ENCODE measurements at regions not wholly inside any gene's neighbourhood (a gene's known extent, or its start where the extent isn't known, plus 50 kb on each side); places are given as distances from the start of the nearest gene placed in this dataset.

- peaks cover 1% of the 10 kb centered on the region for H3K27me3 Mint-ChIP-seq (ENCODE audit: unreplicated experiment)
- H3K27ac Mint-ChIP-seq (ENCODE audit: unreplicated experiment): no peak overlapping the region
Observed at GRCh38 chr6:105748737-105749161, 337.4 kb upstream of the PRDM1 start.

DNA sequence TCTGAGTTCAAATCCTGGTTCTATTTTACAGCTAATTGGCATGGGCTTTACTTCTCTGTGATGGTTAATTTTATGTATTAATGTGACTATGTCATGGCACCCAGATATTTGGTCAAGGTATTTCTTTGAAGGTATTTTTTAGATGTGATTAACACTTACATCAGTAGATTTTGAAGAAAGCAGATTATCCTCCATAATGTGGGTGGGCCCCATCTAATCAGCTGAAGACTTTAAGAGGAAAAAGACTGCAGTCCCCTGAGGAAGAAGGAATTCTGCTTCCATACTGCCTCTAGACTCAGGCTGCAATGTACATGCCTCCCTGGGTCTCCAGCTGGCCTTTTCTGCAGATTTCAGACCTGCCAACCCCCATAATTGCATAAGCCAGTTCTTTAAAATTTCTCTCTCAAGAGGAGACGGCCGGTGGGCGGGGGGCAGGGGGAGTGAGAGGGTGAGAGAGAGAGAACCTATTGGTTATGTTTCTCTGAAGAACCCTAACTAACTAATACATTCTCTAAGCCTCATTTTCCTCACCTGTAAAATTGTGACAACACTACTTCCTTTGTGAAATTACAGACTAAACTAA lies 338.2 kb upstream of the PRDM1 start:
- peaks cover 1% of the 10 kb centered on the region for H3K27me3 Mint-ChIP-seq (ENCODE audit: unreplicated experiment)
- no peaks in the 10 kb centered on the region for H3K36me3 Mint-ChIP-seq (ENCODE audit: low read depth, unreplicated experiment)

More at GRCh38 chr6:105748737-105749161, 337.4 kb upstream of the PRDM1 start:
- no peak for TF ChIP-seq CTCF (IDR thresholded peaks at IDR 0.05; ENCODE audit: unreplicated experiment)
- Mint-ChIP-seq H3K9me3 (ENCODE audit: unreplicated experiment) (no peaks in the 10 kb centered on the region), H3K4me1 (ENCODE audit: unreplicated experiment) (peaks cover 4% of the 10 kb centered on the region), H3K4me3 (ENCODE audit: unreplicated experiment) (no peak overlapping the region), H3K36me3 (ENCODE audit: low read depth, unreplicated experiment) (no peaks in the 10 kb centered on the region)
- DNase-seq (ENCODE audit: low spot score): no peak

DNA sequence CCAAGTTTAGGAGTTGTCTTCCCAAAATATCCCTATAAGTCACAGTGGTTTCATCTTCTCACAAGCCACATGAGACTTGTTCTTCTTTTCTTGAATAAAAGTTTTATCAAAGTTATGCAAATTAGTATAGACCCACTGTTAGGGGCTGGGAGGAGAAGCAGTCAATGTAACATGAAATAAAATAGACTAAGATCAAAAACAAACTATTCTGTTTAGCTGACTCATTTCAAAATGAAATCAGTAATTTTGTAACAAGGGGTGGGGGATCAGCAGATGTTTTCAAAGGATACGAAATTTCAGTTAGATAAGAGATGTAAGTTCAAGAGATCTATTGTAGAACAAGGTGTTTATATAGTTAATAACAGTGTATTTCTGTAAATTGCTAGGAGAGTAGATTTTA lies 339.6 kb upstream of the PRDM1 start:
- H3K27ac Mint-ChIP-seq (ENCODE audit: unreplicated experiment): no peak overlapping the region
- no peak for DNase-seq (ENCODE audit: low spot score)
- peaks cover 1% of the 10 kb centered on the region for H3K27me3 Mint-ChIP-seq (ENCODE audit: unreplicated experiment)
- TF ChIP-seq CTCF (IDR thresholded peaks at IDR 0.05; ENCODE audit: unreplicated experiment): no peak
- H3K4me3 Mint-ChIP-seq (ENCODE audit: unreplicated experiment): no peak overlapping the region
- H3K9me3 Mint-ChIP-seq (ENCODE audit: unreplicated experiment): no peaks in the 10 kb centered on the region
- no peaks in the 10 kb centered on the region for H3K36me3 Mint-ChIP-seq (ENCODE audit: low read depth, unreplicated experiment)
- H3K4me1 Mint-ChIP-seq (ENCODE audit: unreplicated experiment): no peaks in the 10 kb centered on the region

More for the DNA sequence above, 338.2 kb upstream of the PRDM1 start:
- H3K27ac Mint-ChIP-seq (ENCODE audit: unreplicated experiment): no peak overlapping the region
- H3K4me1 Mint-ChIP-seq (ENCODE audit: unreplicated experiment): peaks cover 4% of the 10 kb centered on the region
- no peak for DNase-seq (ENCODE audit: low spot score)
- no peak overlapping the region for H3K4me3 Mint-ChIP-seq (ENCODE audit: unreplicated experiment)
- H3K9me3 Mint-ChIP-seq (ENCODE audit: unreplicated experiment): no peaks in the 10 kb centered on the region
- no peak for TF ChIP-seq CTCF (IDR thresholded peaks at IDR 0.05; ENCODE audit: unreplicated experiment)

DNA sequence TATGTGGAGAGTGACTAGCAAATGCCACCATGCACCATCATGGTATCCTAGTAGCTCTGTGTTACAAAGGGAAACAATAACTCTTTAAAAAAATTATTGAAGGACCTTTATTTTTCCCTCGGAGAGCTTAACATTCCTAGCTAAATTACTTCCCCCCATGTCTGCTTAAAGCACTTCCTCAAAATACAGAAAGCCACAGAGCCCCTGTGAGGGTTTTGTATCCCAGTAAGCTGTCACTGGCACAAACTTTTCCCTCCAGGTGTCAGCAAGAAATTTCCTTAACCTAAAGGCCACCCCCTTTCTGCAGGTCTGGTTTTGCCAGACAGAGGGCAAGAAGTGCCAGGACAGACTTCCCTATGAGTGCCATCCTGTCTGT lies 340.0 kb upstream of the PRDM1 start:
- H3K27ac Mint-ChIP-seq (ENCODE audit: unreplicated experiment): no peak overlapping the region
- no peaks in the 10 kb centered on the region for H3K9me3 Mint-ChIP-seq (ENCODE audit: unreplicated experiment)
- H3K27me3 Mint-ChIP-seq (ENCODE audit: unreplicated experiment): peaks cover 1% of the 10 kb centered on the region
- DNase-seq (ENCODE audit: low spot score): no peak
- H3K36me3 Mint-ChIP-seq (ENCODE audit: low read depth, unreplicated experiment): no peaks in the 10 kb centered on the region
- no peak for TF ChIP-seq CTCF (IDR thresholded peaks at IDR 0.05; ENCODE audit: unreplicated experiment)
- H3K4me1 Mint-ChIP-seq (ENCODE audit: unreplicated experiment): no peaks in the 10 kb centered on the region
- H3K4me3 Mint-ChIP-seq (ENCODE audit: unreplicated experiment): no peak overlapping the region

DNA sequence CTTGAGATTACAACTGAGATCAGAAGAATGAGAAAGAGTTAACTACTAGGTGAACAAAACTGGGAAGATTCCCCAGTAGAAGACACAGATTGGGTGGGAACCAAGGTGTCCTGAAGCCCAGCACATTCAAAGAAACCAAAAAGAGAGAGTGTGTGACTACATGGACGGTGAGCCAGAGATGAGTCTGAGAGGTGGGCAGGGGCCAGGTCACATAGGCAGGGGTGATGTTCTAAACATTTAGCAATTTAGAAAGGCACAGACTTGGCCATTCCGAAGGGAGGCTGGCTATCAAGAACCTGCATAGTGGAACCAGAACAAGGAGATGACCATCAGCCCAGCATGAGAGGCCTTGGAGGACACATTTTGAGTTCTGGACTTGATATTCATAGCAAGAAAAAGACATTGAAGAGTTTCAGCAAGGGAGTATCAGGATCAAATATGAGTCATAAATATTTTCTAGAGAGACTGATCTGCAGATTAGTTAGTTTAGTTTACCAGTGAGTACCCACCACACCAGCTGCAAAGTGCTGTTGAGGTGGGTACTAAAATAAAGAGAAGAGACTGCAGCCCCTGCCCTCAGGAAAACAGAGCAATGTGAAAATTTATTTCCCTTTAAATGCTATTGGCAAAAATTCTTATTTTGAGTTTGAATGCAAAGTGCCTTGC lies 340.5 kb upstream of the PRDM1 start:
- peaks cover 1% of the 10 kb centered on the region for H3K27me3 Mint-ChIP-seq (ENCODE audit: unreplicated experiment)
- DNase-seq (ENCODE audit: low spot score): no peak
- H3K36me3 Mint-ChIP-seq (ENCODE audit: low read depth, unreplicated experiment): no peaks in the 10 kb centered on the region
- no peaks in the 10 kb centered on the region for H3K4me1 Mint-ChIP-seq (ENCODE audit: unreplicated experiment)
- no peak overlapping the region for H3K27ac Mint-ChIP-seq (ENCODE audit: unreplicated experiment)
- no peak overlapping the region for H3K4me3 Mint-ChIP-seq (ENCODE audit: unreplicated experiment)
- TF ChIP-seq CTCF (IDR thresholded peaks at IDR 0.05; ENCODE audit: unreplicated experiment): no peak
- H3K9me3 Mint-ChIP-seq (ENCODE audit: unreplicated experiment): no peaks in the 10 kb centered on the region
